Fibroblast of lung (primary cell): ENCODE measurements at regions not wholly inside any gene's neighbourhood (a gene's known extent, or its start where the extent isn't known, plus 50 kb on each side); places are given as distances from the start of the nearest gene placed in this dataset.

ENCODE experiments used
- CTCF ChIP-seq, 2 donors: IDR thresholded peaks in 1 of 2; conservative IDR thresholded peaks in 1 of 2; 1 replicate in 1 of 2; 2 replicates in 1 of 2; pipeline ENCODE4 v1.5.1; 2011 to 2012; ENCODE audit warnings: low read length in 2 of 2, control low read depth in 1 of 2, inconsistent platforms in 1 of 2, low read depth in 1 of 2, mild to moderate bottlenecking in 1 of 2
- EZH2 ChIP-seq: IDR thresholded peaks from 2 replicates; pipeline ENCODE4 v1.5.1; 2012; ENCODE audit warnings: low read length, control low read depth, mild to moderate bottlenecking; ENCODE audit errors: missing control alignments

GRCh38 chr10:131803860-131804425 is 96.9 kb upstream of the PPP2R2D start:
- no peak for TF ChIP-seq CTCF (conservative IDR thresholded peaks at IDR 0.05 in 1 of 2, IDR thresholded peaks at IDR 0.05 in 1 of 2; ENCODE audit: low read depth in 1 of 2, low read length in 2 of 2)
- TF ChIP-seq EZH2, result no peak
